ENCODE measurements at regions not wholly inside any gene's neighbourhood (a gene's known extent, or its start where the extent isn't known, plus 50 kb on each side); places are given as distances from the start of the nearest gene placed in this dataset.

GRCh38 chrX:16496175-16496574 is 153.8 kb upstream of the S100G start:
- DNase-seq (ENCODE audit: low read depth): no peak

GRCh38 chrX:16511796-16512776 is 137.9 kb upstream of the S100G start:
- DNase-seq (ENCODE audit: low read depth): no peak

- no peak for DNase-seq (ENCODE audit: low read depth)
Observed at GRCh38 chrX:16516232-16516876, 133.6 kb upstream of the S100G start.

GRCh38 chrX:16517039-16517605 is 132.8 kb upstream of the S100G start:
- no peak for DNase-seq (ENCODE audit: low read depth)

- DNase-seq (ENCODE audit: low read depth): no peak
Observed at GRCh38 chrX:16518131-16518530, 131.8 kb upstream of the S100G start.

GRCh38 chrX:16524316-16524715 is 125.6 kb upstream of the S100G start:
- DNase-seq (ENCODE audit: low read depth): no peak

GRCh38 chrX:16526003-16526402 is 124.0 kb upstream of the S100G start:
- DNase-seq (ENCODE audit: low read depth): no peak

- DNase-seq (ENCODE audit: low read depth): no peak
Observed at GRCh38 chrX:16528620-16529019, 121.3 kb upstream of the S100G start.
